GM19328 (cell line): ENCODE measurements at regions not wholly inside any gene's neighbourhood (a gene's known extent, or its start where the extent isn't known, plus 50 kb on each side); places are given as distances from the start of the nearest gene placed in this dataset.
"Not testable (repeated sequence)": the region's sequence is repeated elsewhere in the genome, so short reads cannot be mapped to it uniquely, and the experiment has no call there.

Source experiments
- ATAC-seq: cut with Tn5 transposase; IDR thresholded peaks from one replicate; pipeline ENCODE4 v1.9.1; 2021; ENCODE audit warnings: mild to moderate bottlenecking, moderate library complexity; ENCODE audit not compliant: unreplicated experiment

- no peak for ATAC-seq
Measured at GRCh38 chr2:194870974-194871535, 786.0 kb upstream of the SLC39A10 start.

GRCh38 chr2:194867328-194867727 is 789.7 kb upstream of the SLC39A10 start:
- ATAC-seq = no peak

GRCh38 chr2:194854941-194855340 is 802.1 kb upstream of the SLC39A10 start:
- no peak for ATAC-seq

GRCh38 chr2:194842871-194843270 is 814.2 kb upstream of the SLC39A10 start:
- ATAC-seq = no peak

GRCh38 chr2:194834371-194834770 is 822.7 kb upstream of the SLC39A10 start:
- not testable (repeated sequence) for ATAC-seq

GRCh38 chr2:194826241-194826640 is 830.8 kb upstream of the SLC39A10 start:
- no peak for ATAC-seq

GRCh38 chr2:194824450-194824849 is 832.6 kb upstream of the SLC39A10 start:
- no peak for ATAC-seq

- no peak for ATAC-seq
Measured at GRCh38 chr2:194822657-194823056, 834.4 kb upstream of the SLC39A10 start.

- no peak for ATAC-seq
Measured at GRCh38 chr2:194822097-194822496, 834.9 kb upstream of the SLC39A10 start.

- no peak for ATAC-seq
Measured at GRCh38 chr2:194819367-194819766, 837.7 kb upstream of the SLC39A10 start.

- ATAC-seq = no peak
Measured at GRCh38 chr2:194815475-194815874, 841.6 kb upstream of the SLC39A10 start.

GRCh38 chr2:194802589-194802988 is 854.4 kb upstream of the SLC39A10 start:
- no peak for ATAC-seq

- not testable (repeated sequence) for ATAC-seq
Measured at GRCh38 chr2:194787071-194787470, 870.0 kb upstream of the SLC39A10 start.

- ATAC-seq = not testable (repeated sequence)
Measured at GRCh38 chr2:194771394-194771793, 885.6 kb upstream of the SLC39A10 start.

- no peak for ATAC-seq
Measured at GRCh38 chr2:194769030-194769429, 888.0 kb upstream of the SLC39A10 start.

GRCh38 chr2:194765723-194766122 is 891.3 kb upstream of the SLC39A10 start:
- no peak for ATAC-seq

- ATAC-seq = no peak
Measured at GRCh38 chr2:194750926-194751325, 906.1 kb upstream of the SLC39A10 start.

GRCh38 chr2:194745557-194746146 is 911.4 kb upstream of the SLC39A10 start:
- no peak for ATAC-seq

GRCh38 chr2:194742706-194743105 is 914.3 kb upstream of the SLC39A10 start:
- ATAC-seq = no peak

GRCh38 chr2:194739217-194739616 is 917.8 kb upstream of the SLC39A10 start:
- no peak for ATAC-seq

- no peak for ATAC-seq
Measured at GRCh38 chr2:194735837-194736542, 921.0 kb upstream of the SLC39A10 start.

GRCh38 chr2:194730266-194730665 is 926.8 kb upstream of the SLC39A10 start:
- ATAC-seq = no peak
